Effector memory CD4-positive, alpha-beta T cell (primary cell): ENCODE measurements at regions not wholly inside any gene's neighbourhood (a gene's known extent, or its start where the extent isn't known, plus 50 kb on each side); places are given as distances from the start of the nearest gene placed in this dataset.

ENCODE experiments used
- DNase-seq, 3 donors: peaks; one replicate each; pipeline ENCODE4 v3.0.0-alpha.2; 2020
- H3K27ac ChIP-seq: 2 replicates; pipeline ENCODE4 v1.7.0; 2013; ENCODE audit warnings: mild to moderate bottlenecking, low read length, moderate library complexity; ENCODE audit not compliant: insufficient read depth, poor library complexity, severe bottlenecking
- H3K27me3 ChIP-seq: replicated peaks from 2 replicates; pipeline ENCODE4 v1.7.0; 2013; ENCODE audit warnings: mild to moderate bottlenecking, low read length; ENCODE audit not compliant: insufficient read depth, control insufficient read depth, poor library complexity, severe bottlenecking
- H3K36me3 ChIP-seq: 2 replicates; pipeline ENCODE4 v1.7.0; 2013; ENCODE audit warnings: mild to moderate bottlenecking, low read length, moderate library complexity; ENCODE audit not compliant: control insufficient read depth, insufficient read depth
- H3K4me1 ChIP-seq: 2 replicates; pipeline ENCODE4 v1.7.0; 2013; ENCODE audit warnings: low read length, mild to moderate bottlenecking; ENCODE audit not compliant: control insufficient read depth, insufficient read depth, poor library complexity, severe bottlenecking
- H3K4me3 ChIP-seq: 2 replicates; pipeline ENCODE4 v1.7.0; 2013; ENCODE audit warnings: low read length, low read depth, mild to moderate bottlenecking; ENCODE audit not compliant: insufficient read depth, poor library complexity, severe bottlenecking
- H3K9me3 ChIP-seq: 2 replicates; pipeline ENCODE4 v1.7.0; 2013; ENCODE audit warnings: mild to moderate bottlenecking, low read length, moderate library complexity; ENCODE audit not compliant: control insufficient read depth

DNA sequence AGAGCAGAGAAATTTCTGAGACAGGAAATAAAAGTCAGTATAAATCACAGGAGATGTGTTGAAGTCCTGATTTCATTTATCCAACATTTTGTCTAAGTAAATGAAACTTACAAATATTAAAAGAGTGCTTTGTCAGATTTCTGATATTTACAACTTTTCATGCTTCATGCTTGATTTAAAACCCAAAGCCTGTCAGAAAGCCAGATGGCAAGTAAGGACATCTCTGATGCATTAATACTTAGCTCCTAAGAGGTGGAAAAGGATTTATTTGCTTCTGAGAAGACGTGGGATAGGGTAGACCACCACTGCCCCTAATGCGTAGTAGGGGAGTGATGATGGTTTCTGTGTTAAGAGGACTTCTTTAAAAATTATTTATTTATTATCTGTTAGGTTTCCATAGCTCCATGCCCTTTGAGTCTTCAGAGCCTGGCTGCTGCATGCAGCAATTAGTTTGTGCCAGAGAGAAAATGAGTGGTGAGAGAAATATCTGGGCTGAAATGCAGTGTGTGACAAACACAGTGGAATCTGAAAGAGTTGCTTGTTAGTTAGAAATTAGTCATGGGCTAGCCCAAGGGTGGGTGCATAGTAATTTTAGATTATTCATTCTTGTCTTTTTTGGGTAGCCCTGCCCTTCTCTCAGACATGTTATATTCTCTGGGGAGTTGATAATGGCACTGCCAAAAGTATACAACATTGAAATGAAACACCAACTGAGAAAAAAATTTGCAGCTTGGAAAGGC lies 333.8 kb downstream of the C4orf33 start:
- H3K4me3 ChIP-seq: no peak overlapping the region
- H3K36me3 ChIP-seq: no peaks in the 10 kb centered on the region
- no peaks in the 10 kb centered on the region for H3K9me3 ChIP-seq
- no peak overlapping the region for H3K27ac ChIP-seq
- H3K4me1 ChIP-seq: no peaks in the 10 kb centered on the region
- H3K27me3 ChIP-seq: no peaks in the 10 kb centered on the region
- DNase-seq: no peak

GRCh38 chr4:129437347-129437746 lies 341.4 kb downstream of the C4orf33 start:
- Histone ChIP-seq H3K4me1 (no peaks in the 10 kb centered on the region), H3K4me3 (no peak overlapping the region), H3K36me3 (no peaks in the 10 kb centered on the region), H3K27ac (no peak overlapping the region), H3K9me3 (no peaks in the 10 kb centered on the region), H3K27me3 (no peaks in the 10 kb centered on the region)
- DNase-seq: no peak

GRCh38 chr4:129438456-129438981 lies 342.6 kb downstream of the C4orf33 start:
- no peaks in the 10 kb centered on the region for H3K36me3 ChIP-seq
- H3K27me3 ChIP-seq: no peaks in the 10 kb centered on the region
- no peak overlapping the region for H3K27ac ChIP-seq
- H3K9me3 ChIP-seq: no peaks in the 10 kb centered on the region
- H3K4me3 ChIP-seq: no peak overlapping the region
- no peaks in the 10 kb centered on the region for H3K4me1 ChIP-seq
- no peak for DNase-seq

DNA sequence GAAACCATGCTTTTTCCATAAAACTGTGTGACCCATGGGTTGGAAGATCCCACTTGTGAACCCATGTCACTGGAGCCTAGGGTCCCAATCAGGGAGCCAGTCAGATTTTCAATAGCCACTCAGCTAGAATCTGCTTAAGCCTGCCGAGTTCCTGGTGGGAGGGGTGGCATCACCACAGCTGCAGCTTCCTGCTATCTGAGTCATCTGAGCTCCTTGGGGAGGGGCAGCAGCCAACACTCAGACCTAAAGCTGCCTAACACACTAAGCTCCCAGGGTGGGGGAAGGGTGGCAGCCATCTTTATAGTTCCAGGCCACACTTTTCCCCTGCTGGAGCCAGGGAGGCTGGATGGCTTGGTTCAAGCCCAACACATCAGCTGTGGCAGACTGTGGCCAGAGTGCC lies 350.1 kb downstream of the C4orf33 start:
- DNase-seq: no peak
- Histone ChIP-seq H3K27me3 (no peaks in the 10 kb centered on the region), H3K4me3 (no peak overlapping the region), H3K36me3 (no peaks in the 10 kb centered on the region), H3K9me3 (no peaks in the 10 kb centered on the region), H3K27ac (no peak overlapping the region), H3K4me1 (no peaks in the 10 kb centered on the region)

GRCh38 chr4:129453524-129454200 lies 357.7 kb downstream of the C4orf33 start:
- Histone ChIP-seq H3K9me3 (no peaks in the 10 kb centered on the region), H3K36me3 (no peaks in the 10 kb centered on the region), H3K4me3 (no peak overlapping the region), H3K4me1 (no peaks in the 10 kb centered on the region), H3K27me3 (no peaks in the 10 kb centered on the region), H3K27ac (no peak overlapping the region)
- no peak for DNase-seq

DNA sequence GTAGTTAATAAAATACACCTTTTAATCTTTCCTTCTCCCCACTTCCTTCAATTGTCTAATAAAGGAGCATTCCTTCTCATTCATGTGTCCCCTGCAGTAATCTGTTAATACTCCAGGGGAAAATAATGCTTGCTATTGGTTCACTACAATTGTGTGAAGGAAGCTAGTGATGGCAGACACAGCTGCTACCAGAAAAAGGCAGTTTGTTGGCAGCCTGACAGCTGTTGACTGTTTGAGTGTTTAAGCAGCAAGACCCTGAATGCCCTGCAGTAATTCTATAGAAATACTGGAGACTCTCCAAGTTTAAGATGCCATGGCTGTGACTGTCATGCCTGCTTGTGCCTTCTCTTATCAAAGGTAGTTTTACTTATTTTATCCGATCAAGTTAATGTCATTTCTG lies 359.5 kb downstream of the C4orf33 start:
- Histone ChIP-seq H3K36me3 (no peaks in the 10 kb centered on the region), H3K4me1 (no peaks in the 10 kb centered on the region), H3K27ac (no peak overlapping the region), H3K4me3 (no peak overlapping the region), H3K27me3 (no peaks in the 10 kb centered on the region), H3K9me3 (no peaks in the 10 kb centered on the region)
- no peak for DNase-seq

DNA sequence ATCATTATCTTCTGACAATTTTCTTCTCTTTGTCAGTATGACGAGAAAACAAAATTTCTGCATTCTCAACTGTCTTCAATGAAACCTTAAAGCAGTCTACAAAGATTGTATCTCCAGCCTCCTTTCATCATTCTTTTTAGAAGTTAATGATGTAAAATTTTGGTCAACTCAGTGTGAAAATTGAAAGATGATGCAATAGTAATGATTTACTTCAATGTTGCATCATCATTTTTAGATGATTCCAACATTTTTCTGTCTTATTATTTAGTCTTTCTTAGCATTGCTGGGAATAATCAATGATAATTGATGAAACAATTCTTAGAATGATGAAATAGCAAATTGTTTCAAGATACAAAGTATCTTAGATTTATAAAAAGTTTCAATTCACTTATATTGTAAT lies 372.7 kb downstream of the C4orf33 start:
- no peak for DNase-seq
- H3K36me3 ChIP-seq: no peaks in the 10 kb centered on the region
- no peak overlapping the region for H3K4me3 ChIP-seq
- H3K4me1 ChIP-seq: no peaks in the 10 kb centered on the region
- H3K27ac ChIP-seq: no peak overlapping the region
- H3K9me3 ChIP-seq: no peaks in the 10 kb centered on the region
- no peaks in the 10 kb centered on the region for H3K27me3 ChIP-seq

- H3K27me3 ChIP-seq: no peaks in the 10 kb centered on the region
- H3K4me3 ChIP-seq: no peak overlapping the region
- no peaks in the 10 kb centered on the region for H3K36me3 ChIP-seq
- no peak for DNase-seq
- H3K9me3 ChIP-seq: no peaks in the 10 kb centered on the region
- H3K27ac ChIP-seq: no peak overlapping the region
- no peaks in the 10 kb centered on the region for H3K4me1 ChIP-seq
These were observed 378.7 kb downstream of the C4orf33 start for GRCh38 chr4:129474698-129475097.

DNA sequence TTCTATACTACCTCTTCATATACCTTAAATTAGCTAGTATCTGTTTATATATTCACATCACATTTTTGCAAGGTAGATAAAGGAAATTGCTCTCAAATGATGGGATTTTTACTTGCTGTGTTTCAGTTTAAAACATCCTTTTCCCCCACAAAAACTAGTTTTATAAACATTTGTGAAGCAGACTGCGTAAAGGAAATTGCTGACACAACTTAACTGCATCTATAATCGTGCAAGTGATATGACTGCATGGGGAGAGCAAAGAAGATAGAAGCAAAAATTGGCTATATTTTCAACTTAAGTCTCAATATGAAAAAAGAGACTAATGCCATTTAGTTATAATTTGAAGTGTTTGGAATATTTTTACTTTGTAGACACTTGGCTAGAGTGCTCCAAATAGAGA lies 385.2 kb downstream of the C4orf33 start:
- H3K36me3 ChIP-seq: no peaks in the 10 kb centered on the region
- H3K27me3 ChIP-seq: no peaks in the 10 kb centered on the region
- no peaks in the 10 kb centered on the region for H3K9me3 ChIP-seq
- no peaks in the 10 kb centered on the region for H3K4me1 ChIP-seq
- DNase-seq: no peak
- H3K4me3 ChIP-seq: no peak overlapping the region
- H3K27ac ChIP-seq: no peak overlapping the region

- Histone ChIP-seq H3K27ac (no peak overlapping the region), H3K4me1 (no peaks in the 10 kb centered on the region), H3K27me3 (no peaks in the 10 kb centered on the region), H3K36me3 (no peaks in the 10 kb centered on the region), H3K4me3 (no peak overlapping the region), H3K9me3 (no peaks in the 10 kb centered on the region)
- DNase-seq: no peak
These were observed 392.5 kb downstream of the C4orf33 start for GRCh38 chr4:129488427-129488826.
